ENCODE measurements at regions not wholly inside any gene's neighbourhood (a gene's known extent, or its start where the extent isn't known, plus 50 kb on each side); places are given as distances from the start of the nearest gene placed in this dataset.

- TF ChIP-seq CTCF (IDR thresholded peaks at IDR 0.05 in 4 of 5, conservative IDR thresholded peaks at IDR 0.05 in 1 of 5) (no peak), POLR2A (IDR thresholded peaks at IDR 0.05) (no peak)
Observed at GRCh38 chr5:18970000-18970399, 1018.0 kb downstream of the CDH18 start.
